ENCODE measurements at regions not wholly inside any gene's neighbourhood (a gene's known extent, or its start where the extent isn't known, plus 50 kb on each side); places are given as distances from the start of the nearest gene placed in this dataset.

GRCh38 chr11:15390857-15391256 is 276.1 kb downstream of the INSC start:
- TF ChIP-seq CTCF (IDR thresholded peaks at IDR 0.05; ENCODE audit: insufficient read depth, low read length, missing control alignments): no peak
- DNase-seq (ENCODE audit: low read depth, low spot score): no peak
- ChIA-PET CTCF (no interaction called here), POLR2A (no interaction called here)
- no peak overlapping the region for H3K4me3 ChIP-seq (ENCODE audit: low read depth, low read length)

- no peak for DNase-seq (ENCODE audit: low read depth, low spot score)
- POLR2A ChIA-PET: no interaction called here
- CTCF ChIA-PET: no interaction called here
- H3K4me3 ChIP-seq (ENCODE audit: low read depth, low read length): no peak overlapping the region
- no peak for TF ChIP-seq CTCF (IDR thresholded peaks at IDR 0.05; ENCODE audit: insufficient read depth, low read length, missing control alignments)
Observed at GRCh38 chr11:15396778-15397177, 282.1 kb downstream of the INSC start.

GRCh38 chr11:15406851-15407351 is 292.2 kb downstream of the INSC start:
- TF ChIP-seq CTCF (IDR thresholded peaks at IDR 0.05; ENCODE audit: insufficient read depth, low read length, missing control alignments): no peak
- H3K4me3 ChIP-seq (ENCODE audit: low read depth, low read length): no peak overlapping the region
- POLR2A ChIA-PET: no interaction called here
- CTCF ChIA-PET: no interaction called here
- DNase-seq (ENCODE audit: low read depth, low spot score): no peak

DNA sequence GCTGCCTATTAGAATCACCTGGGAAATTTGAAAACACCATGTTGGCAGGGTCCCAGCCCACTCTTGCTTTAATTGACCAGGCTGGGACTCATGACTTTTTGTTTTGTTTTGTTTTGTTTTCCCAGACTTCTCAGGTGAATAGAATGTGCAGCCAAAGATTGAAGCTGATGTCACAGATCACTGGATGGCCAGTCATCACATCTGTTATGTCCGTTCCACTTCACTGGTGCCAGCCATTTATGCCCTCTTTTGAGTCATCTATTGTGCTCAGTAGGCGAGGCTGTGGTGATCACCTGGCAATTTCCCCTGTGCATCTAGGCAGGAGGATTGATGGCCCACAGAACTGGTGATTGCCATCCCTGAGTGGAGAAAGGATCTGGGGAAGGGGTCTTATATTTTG is 297.3 kb downstream of the INSC start:
- no peak overlapping the region for H3K4me3 ChIP-seq (ENCODE audit: low read depth, low read length)
- no peak for TF ChIP-seq CTCF (IDR thresholded peaks at IDR 0.05; ENCODE audit: insufficient read depth, low read length, missing control alignments)
- ChIA-PET CTCF (no interaction called here), POLR2A (no interaction called here)
- no peak for DNase-seq (ENCODE audit: low read depth, low spot score)

DNA sequence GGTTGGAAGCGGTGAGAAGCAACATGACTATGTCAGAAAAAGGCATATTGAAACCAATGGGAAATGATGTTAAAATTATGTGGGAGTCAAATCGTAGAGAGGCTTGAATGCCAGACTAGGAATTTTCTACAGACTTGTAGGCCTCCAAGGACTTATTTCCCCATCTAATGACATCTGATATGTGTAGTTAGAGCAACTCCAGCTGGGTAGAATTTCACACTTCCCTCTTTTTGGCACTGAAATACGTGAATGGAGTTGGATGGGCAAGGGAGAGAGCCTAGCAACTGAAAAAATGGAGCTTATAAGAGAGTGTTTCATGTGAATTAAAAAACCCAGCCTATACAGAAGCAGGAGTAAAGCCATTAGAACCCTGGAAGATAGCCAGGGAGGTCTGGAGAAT is 304.2 kb downstream of the INSC start:
- TF ChIP-seq CTCF (IDR thresholded peaks at IDR 0.05; ENCODE audit: insufficient read depth, low read length, missing control alignments): no peak
- no peak overlapping the region for H3K4me3 ChIP-seq (ENCODE audit: low read depth, low read length)
- no peak for DNase-seq (ENCODE audit: low read depth, low spot score)
- CTCF ChIA-PET: no interaction called here
- POLR2A ChIA-PET: no interaction called here

DNA sequence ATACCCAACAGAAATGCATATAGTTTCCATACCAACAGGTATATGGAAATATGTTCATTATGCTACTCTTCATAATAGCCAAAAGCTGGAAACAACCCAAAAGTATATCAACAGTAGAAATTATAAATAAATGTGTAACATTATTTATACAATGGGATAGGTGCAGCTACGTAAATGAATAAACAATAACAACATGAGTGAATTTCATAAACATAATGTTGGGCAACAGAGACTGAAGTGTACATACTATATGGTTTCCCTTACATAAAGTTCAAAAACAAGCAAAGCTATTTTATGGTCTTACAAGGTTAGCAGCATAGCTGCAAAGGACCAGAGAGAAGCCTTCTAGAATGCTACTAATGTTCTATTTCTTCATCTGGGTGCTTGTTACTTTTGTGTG is 305.0 kb downstream of the INSC start:
- TF ChIP-seq CTCF (IDR thresholded peaks at IDR 0.05; ENCODE audit: insufficient read depth, low read length, missing control alignments): no peak
- no peak overlapping the region for H3K4me3 ChIP-seq (ENCODE audit: low read depth, low read length)
- ChIA-PET POLR2A (no interaction called here), CTCF (no interaction called here)
- DNase-seq (ENCODE audit: low read depth, low spot score): no peak
